ENCODE measurements at regions not wholly inside any gene's neighbourhood (a gene's known extent, or its start where the extent isn't known, plus 50 kb on each side); places are given as distances from the start of the nearest gene placed in this dataset.
"Not testable (repeated sequence)": the region's sequence is repeated elsewhere in the genome, so short reads cannot be mapped to it uniquely, and the experiment has no call there.

DNA sequence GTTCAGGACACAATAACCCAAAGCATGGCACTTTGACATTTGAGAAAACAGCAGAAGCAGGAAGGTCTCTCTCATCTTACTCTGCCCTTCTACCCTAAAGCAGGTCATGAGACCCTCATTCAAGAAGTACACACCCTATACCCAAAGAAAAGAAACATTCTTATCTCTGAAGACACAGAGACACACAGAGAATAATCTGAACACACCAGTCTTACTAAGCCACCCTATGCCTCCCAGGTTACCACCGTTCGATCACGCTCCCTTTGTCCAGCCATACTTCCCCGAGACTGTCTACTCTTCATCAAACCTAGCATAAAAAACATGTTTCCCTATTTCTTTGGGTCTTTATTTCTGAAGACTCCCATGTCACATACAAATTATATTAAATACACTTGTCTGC is 66.5 kb upstream of the ANKRD10 start:
- TF ChIP-seq, protein P1, sequence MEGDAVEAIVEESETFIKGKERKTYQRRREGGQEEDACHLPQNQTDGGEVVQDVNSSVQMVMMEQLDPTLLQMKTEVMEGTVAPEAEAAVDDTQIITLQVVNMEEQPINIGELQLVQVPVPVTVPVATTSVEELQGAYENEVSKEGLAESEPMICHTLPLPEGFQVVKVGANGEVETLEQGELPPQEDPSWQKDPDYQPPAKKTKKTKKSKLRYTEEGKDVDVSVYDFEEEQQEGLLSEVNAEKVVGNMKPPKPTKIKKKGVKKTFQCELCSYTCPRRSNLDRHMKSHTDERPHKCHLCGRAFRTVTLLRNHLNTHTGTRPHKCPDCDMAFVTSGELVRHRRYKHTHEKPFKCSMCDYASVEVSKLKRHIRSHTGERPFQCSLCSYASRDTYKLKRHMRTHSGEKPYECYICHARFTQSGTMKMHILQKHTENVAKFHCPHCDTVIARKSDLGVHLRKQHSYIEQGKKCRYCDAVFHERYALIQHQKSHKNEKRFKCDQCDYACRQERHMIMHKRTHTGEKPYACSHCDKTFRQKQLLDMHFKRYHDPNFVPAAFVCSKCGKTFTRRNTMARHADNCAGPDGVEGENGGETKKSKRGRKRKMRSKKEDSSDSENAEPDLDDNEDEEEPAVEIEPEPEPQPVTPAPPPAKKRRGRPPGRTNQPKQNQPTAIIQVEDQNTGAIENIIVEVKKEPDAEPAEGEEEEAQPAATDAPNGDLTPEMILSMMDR (IDR thresholded peaks at IDR 0.05; ENCODE audit: borderline replicate concordance): no peak
- Histone ChIP-seq H3K27ac (replicated peaks) (no peak overlapping the region), H3K27me3 (ENCODE audit: low read depth) (no peaks in the 10 kb centered on the region), H3K36me3 (no peaks in the 10 kb centered on the region), H3K4me3 (no peak overlapping the region), H3K4me1 (no peaks in the 10 kb centered on the region), H3K9me3 (replicated peaks) (no peaks in the 10 kb centered on the region)
- intact Hi-C loops (cut with micrococcal nuclease): no loop called here
- no peak for DNase-seq

DNA sequence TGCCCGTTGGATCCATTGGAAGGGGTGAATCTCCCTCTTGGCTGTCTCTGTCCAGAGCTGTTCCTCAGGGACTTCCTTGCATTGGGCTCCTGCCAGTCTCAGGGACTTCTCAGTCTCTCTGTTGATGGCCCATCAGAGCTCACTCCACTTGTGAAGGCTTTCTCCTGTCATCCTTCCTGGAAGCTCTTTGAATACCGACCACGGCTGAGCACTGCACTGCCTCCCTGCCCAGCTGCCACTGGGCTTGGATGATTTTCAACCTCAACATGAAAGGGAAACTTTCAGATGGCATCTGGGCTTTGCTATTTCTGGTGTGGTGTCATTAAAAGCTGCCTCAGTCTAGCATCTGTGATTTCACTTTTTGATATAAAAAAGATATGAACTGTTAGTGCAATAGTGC is 66.1 kb upstream of the ANKRD10 start:
- Histone ChIP-seq H3K4me1 (no peaks in the 10 kb centered on the region), H3K4me3 (no peak overlapping the region), H3K27me3 (ENCODE audit: low read depth) (no peaks in the 10 kb centered on the region), H3K36me3 (no peaks in the 10 kb centered on the region), H3K9me3 (replicated peaks) (no peaks in the 10 kb centered on the region), H3K27ac (replicated peaks) (no peak overlapping the region)
- intact Hi-C loops (cut with micrococcal nuclease): no loop called here
- no peak for DNase-seq
- TF ChIP-seq, protein P1 (IDR thresholded peaks at IDR 0.05; ENCODE audit: borderline replicate concordance): no peak

DNA sequence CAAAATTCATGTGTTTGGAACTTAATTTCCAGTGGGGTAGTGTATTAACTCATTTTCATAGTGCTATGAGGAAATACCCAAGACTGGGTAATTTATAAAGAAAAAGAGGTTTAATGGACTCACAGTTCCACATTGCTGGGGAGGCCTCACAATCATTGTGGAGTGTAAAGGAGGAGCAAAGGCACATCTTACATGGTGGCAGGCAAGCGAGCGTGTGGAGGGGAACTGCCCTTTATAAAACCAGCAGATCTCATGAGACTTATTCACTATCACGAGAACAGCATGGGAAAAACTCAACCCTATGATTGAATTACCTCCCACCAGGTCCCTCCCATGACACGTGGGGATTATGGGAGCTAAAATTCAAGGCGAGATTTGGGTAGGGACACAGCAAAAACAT is 64.3 kb upstream of the ANKRD10 start:
- H3K36me3 ChIP-seq; H3K27me3 ChIP-seq (ENCODE audit: low read depth); H3K27ac ChIP-seq (replicated peaks); H3K4me3 ChIP-seq; intact Hi-C loops (cut with micrococcal nuclease); H3K4me1 ChIP-seq; H3K9me3 ChIP-seq (replicated peaks); DNase-seq: not testable (repeated sequence)

DNA sequence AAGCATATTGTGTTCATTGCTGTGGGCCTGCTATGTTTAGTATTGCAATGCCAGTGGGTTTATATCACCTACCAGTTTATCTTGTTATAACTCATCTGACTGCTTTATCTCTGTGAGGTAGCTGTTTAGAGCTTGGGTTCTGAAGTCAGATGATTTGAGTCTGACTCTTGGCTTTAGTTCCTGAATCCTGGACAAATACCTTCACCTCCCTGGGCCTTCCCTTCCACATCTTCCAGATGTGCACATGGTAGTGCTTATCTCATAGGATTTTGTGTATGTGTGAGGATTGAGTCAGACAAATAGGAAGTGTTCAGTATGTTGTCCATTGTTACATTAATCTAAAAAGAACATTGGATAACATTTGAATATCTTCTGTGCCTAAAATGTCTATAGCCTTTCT is 63.5 kb upstream of the ANKRD10 start:
- no peaks in the 10 kb centered on the region for H3K4me1 ChIP-seq
- TF ChIP-seq, protein P1 (IDR thresholded peaks at IDR 0.05; ENCODE audit: borderline replicate concordance): no peak
- intact Hi-C loops (cut with micrococcal nuclease): no loop called here
- H3K27ac ChIP-seq (replicated peaks): no peak overlapping the region
- no peak overlapping the region for H3K4me3 ChIP-seq
- peaks cover 7% of the 10 kb centered on the region for H3K9me3 ChIP-seq (replicated peaks)
- H3K27me3 ChIP-seq (ENCODE audit: low read depth): no peaks in the 10 kb centered on the region
- no peak for DNase-seq
- no peaks in the 10 kb centered on the region for H3K36me3 ChIP-seq

DNA sequence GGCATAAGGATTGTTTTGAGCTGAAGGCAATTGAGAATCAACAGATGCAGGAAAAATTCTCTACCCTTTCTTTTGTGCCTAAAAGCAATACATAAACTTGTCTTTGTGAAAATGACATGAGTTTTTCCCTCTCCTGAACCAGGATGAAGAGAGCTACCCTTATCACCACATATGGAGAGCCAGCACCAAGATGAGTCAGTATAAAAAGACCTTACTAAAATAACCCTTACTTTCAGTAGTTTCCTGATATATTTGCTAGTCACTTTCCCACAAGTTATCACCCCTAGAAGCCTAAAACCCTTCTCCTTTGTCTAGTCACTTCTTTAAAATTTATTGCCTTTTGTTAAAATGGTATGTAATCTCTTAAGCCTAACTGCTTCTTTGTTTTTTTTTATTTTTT is 61.9 kb upstream of the ANKRD10 start:
- DNase-seq: no peak
- TF ChIP-seq, protein P1 (IDR thresholded peaks at IDR 0.05; ENCODE audit: borderline replicate concordance): no peak
- no peak overlapping the region for H3K4me3 ChIP-seq
- peaks cover 19% of the 10 kb centered on the region for H3K9me3 ChIP-seq (replicated peaks)
- intact Hi-C loops (cut with micrococcal nuclease): no loop called here
- H3K36me3 ChIP-seq: no peaks in the 10 kb centered on the region
- no peaks in the 10 kb centered on the region for H3K27me3 ChIP-seq (ENCODE audit: low read depth)
- no peak overlapping the region for H3K27ac ChIP-seq (replicated peaks)
- H3K4me1 ChIP-seq: no peaks in the 10 kb centered on the region

DNA sequence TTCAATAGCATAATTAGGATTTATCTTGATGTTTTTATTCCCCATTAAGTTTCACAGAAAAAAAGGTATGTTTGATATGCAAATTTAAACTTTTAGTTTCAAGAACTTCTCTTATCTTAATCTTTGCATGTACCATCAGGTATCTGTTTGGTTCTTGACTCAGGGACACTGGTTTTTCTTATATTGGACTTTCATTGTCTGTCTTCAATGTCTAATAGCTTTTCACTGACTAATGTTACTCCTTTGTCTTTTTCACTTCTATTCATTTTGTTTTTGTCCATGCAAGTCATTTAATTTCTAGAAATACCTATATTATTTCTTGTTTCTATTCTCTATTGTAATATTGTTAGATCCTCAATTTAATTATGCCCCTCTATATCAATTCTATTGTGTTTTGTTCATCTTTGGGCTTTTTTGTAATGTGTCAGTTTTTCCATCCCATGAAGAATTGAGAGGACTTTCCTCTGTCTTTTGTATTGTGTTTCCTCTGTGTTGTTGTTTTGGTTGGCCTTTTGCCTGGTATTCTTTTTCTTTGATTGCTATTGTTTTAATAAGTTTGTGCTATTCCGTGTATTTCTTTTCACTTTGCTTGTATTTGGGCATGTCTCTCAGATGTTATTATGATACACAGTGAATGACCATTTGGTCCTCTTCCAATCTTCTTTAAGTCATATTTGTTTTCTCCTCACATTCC is 58.3 kb upstream of the ANKRD10 start:
- Histone ChIP-seq H3K36me3 (no peaks in the 10 kb centered on the region), H3K4me3 (no peak overlapping the region), H3K27ac (replicated peaks) (no peak overlapping the region), H3K4me1 (no peaks in the 10 kb centered on the region), H3K27me3 (ENCODE audit: low read depth) (no peaks in the 10 kb centered on the region), H3K9me3 (replicated peaks) (peaks cover 19% of the 10 kb centered on the region)
- TF ChIP-seq, protein P1 (IDR thresholded peaks at IDR 0.05; ENCODE audit: borderline replicate concordance): no peak
- intact Hi-C loops (cut with micrococcal nuclease): no loop called here
- no peak for DNase-seq

All from left ventricle myocardium inferior (tissue), 1 donor.